Skin of body (tissue), 1 donor: ENCODE measurements at regions not wholly inside any gene's neighbourhood (a gene's known extent, or its start where the extent isn't known, plus 50 kb on each side); places are given as distances from the start of the nearest gene placed in this dataset.
"Not testable (repeated sequence)": the region's sequence is repeated elsewhere in the genome, so short reads cannot be mapped to it uniquely, and the experiment has no call there.

Experiments used
- DNase-seq: peaks from one replicate; lab custom pipeline; 2025; lab: John Stamatoyannopoulos, UW

GRCh38 chr3:87895983-87896382 lies 162.8 kb downstream of the CGGBP1 start:
- DNase-seq: no peak

GRCh38 chr3:87873136-87873535 lies 185.7 kb downstream of the CGGBP1 start:
- no peak for DNase-seq

GRCh38 chr3:87867001-87867400 lies 191.8 kb downstream of the CGGBP1 start:
- no peak for DNase-seq

GRCh38 chr3:87856126-87856525 lies 202.7 kb downstream of the CGGBP1 start:
- DNase-seq: no peak

GRCh38 chr3:87855616-87856015 lies 203.2 kb downstream of the CGGBP1 start:
- no peak for DNase-seq

GRCh38 chr3:87855211-87855610 lies 203.6 kb downstream of the CGGBP1 start:
- no peak for DNase-seq

- DNase-seq: no peak
Observed at GRCh38 chr3:87848003-87848402, 210.8 kb downstream of the CGGBP1 start.

GRCh38 chr3:87837076-87837475 lies 221.7 kb downstream of the CGGBP1 start:
- no peak for DNase-seq

- no peak for DNase-seq
Observed at GRCh38 chr3:87836026-87836425, 222.8 kb downstream of the CGGBP1 start.

- DNase-seq: no peak
Observed at GRCh38 chr3:87835236-87835635, 223.6 kb downstream of the CGGBP1 start.

GRCh38 chr3:87834327-87834726 lies 224.5 kb downstream of the CGGBP1 start:
- no peak for DNase-seq

- peak; percentile 3 for DNase-seq
Observed at GRCh38 chr3:87833039-87833377, 225.8 kb downstream of the CGGBP1 start.

- DNase-seq: no peak
Observed at GRCh38 chr3:87828046-87828445, 230.8 kb downstream of the CGGBP1 start.

GRCh38 chr3:87822563-87822962 lies 236.2 kb downstream of the CGGBP1 start:
- DNase-seq: no peak

GRCh38 chr3:87813503-87813902 lies 245.3 kb downstream of the CGGBP1 start:
- not testable (repeated sequence) for DNase-seq

GRCh38 chr3:87811953-87812352 lies 246.9 kb downstream of the CGGBP1 start:
- no peak for DNase-seq

- no peak for DNase-seq
Observed at GRCh38 chr3:87810452-87811016, 248.3 kb downstream of the CGGBP1 start.

- no peak for DNase-seq
Observed at GRCh38 chr3:87805670-87806069, 253.1 kb downstream of the CGGBP1 start.

- DNase-seq: no peak
Observed at GRCh38 chr3:87801409-87801808, 257.4 kb downstream of the CGGBP1 start.

GRCh38 chr3:87800516-87800915 lies 258.3 kb downstream of the CGGBP1 start:
- no peak for DNase-seq

GRCh38 chr3:87798567-87798947 lies 260.2 kb downstream of the CGGBP1 start:
- no peak for DNase-seq

GRCh38 chr3:87797872-87798566 lies 260.8 kb downstream of the CGGBP1 start:
- no peak for DNase-seq

GRCh38 chr3:87796843-87797185 lies 262.0 kb downstream of the CGGBP1 start:
- no peak for DNase-seq
